Nephron (organoid): ENCODE measurements at regions not wholly inside any gene's neighbourhood (a gene's known extent, or its start where the extent isn't known, plus 50 kb on each side); places are given as distances from the start of the nearest gene placed in this dataset.

Experiments
- H3K27ac Mint-ChIP-seq, 3 experiments: 2 replicates each; pipeline ENCODE4 v1.8.0; 2020; ENCODE audit warnings: mixed read lengths in 3 of 3, mild to moderate bottlenecking in 2 of 3, moderate library complexity in 1 of 3
- H3K27me3 Mint-ChIP-seq: 2 replicates; pipeline ENCODE4 v1.8.0; 2021; ENCODE audit warnings: low read depth, mild to moderate bottlenecking, moderate library complexity, mixed read lengths
- H3K36me3 Mint-ChIP-seq: 2 replicates; pipeline ENCODE4 v1.8.0; 2020; ENCODE audit warnings: low read depth, mixed read lengths
- H3K4me1 Mint-ChIP-seq: 2 replicates; pipeline ENCODE4 v1.8.0; 2020; ENCODE audit warnings: mixed read lengths
- H3K4me3 Mint-ChIP-seq, 3 experiments: 2 replicates each; pipeline ENCODE4 v1.8.0; 2020; ENCODE audit warnings: mild to moderate bottlenecking in 3 of 3, mixed read lengths in 3 of 3, moderate library complexity in 2 of 3
- H3K9me3 Mint-ChIP-seq: 2 replicates; pipeline ENCODE4 v1.8.0; 2020; ENCODE audit warnings: mixed read lengths
- TF ChIP-seq, protein P1 (sequence below), 3 experiments: fragments of 200-600 bp; sonication (generic); IDR thresholded peaks; one replicate each; pipeline ENCODE4 v1.5.0; 2021; ENCODE audit warnings: antibody characterized with exemption in 3 of 3; ENCODE audit not compliant: unreplicated experiment in 3 of 3

DNA sequence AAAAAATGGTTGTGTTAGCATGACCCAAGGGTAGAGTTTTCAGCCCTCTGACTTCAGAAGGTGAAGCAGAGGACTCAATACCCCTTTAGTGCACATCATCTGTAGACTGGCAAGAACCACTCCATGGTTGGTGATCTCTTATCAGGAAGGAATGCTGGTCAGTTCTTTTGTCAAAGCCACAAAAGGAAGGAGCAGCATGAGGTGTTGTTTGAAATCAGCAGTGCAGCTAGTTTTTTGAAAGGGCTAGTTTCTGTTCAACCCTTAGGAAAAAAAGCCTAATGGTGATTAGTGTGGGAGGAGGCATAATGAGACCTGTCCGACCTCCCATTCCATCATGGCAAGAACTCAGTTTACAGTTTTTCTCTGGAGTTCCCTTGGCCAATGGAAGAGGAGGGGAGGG lies 362.0 kb upstream of the CT83 start:
- TF ChIP-seq, protein P1, sequence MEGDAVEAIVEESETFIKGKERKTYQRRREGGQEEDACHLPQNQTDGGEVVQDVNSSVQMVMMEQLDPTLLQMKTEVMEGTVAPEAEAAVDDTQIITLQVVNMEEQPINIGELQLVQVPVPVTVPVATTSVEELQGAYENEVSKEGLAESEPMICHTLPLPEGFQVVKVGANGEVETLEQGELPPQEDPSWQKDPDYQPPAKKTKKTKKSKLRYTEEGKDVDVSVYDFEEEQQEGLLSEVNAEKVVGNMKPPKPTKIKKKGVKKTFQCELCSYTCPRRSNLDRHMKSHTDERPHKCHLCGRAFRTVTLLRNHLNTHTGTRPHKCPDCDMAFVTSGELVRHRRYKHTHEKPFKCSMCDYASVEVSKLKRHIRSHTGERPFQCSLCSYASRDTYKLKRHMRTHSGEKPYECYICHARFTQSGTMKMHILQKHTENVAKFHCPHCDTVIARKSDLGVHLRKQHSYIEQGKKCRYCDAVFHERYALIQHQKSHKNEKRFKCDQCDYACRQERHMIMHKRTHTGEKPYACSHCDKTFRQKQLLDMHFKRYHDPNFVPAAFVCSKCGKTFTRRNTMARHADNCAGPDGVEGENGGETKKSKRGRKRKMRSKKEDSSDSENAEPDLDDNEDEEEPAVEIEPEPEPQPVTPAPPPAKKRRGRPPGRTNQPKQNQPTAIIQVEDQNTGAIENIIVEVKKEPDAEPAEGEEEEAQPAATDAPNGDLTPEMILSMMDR (IDR thresholded peaks at IDR 0.05; ENCODE audit: unreplicated experiment in 3 of 3), result no peak
- peaks cover 3% of the 10 kb centered on the region for H3K27me3 Mint-ChIP-seq
- H3K27ac Mint-ChIP-seq, result no peak overlapping the region
- H3K9me3 Mint-ChIP-seq, result peaks cover 2% of the 10 kb centered on the region
- H3K4me1 Mint-ChIP-seq, result no peaks in the 10 kb centered on the region
- no peaks in the 10 kb centered on the region for H3K36me3 Mint-ChIP-seq
- H3K4me3 Mint-ChIP-seq, result no peak overlapping the region

DNA sequence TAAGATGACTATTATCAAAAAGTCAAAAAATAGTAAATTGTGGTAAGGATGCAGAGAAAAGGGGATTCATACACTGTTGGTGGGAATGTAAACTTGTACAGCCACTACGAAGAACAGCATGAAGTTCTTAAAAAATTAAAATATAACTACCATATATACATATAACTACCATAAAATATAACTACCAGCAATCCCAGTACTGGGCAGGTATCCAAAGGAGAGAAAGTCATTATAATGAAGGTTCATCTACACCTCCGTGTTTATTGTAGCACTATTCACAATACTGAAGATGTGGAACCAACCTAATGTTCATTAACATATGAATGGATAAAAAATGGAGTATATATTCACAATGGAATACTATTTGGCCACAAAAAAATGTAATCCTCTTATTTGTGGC lies 360.9 kb upstream of the CT83 start:
- Mint-ChIP-seq H3K36me3 (no peaks in the 10 kb centered on the region), H3K9me3 (peaks cover 2% of the 10 kb centered on the region), H3K4me1 (no peaks in the 10 kb centered on the region), H3K27ac (no peak overlapping the region), H3K4me3 (no peak overlapping the region), H3K27me3 (peaks cover 8% of the 10 kb centered on the region)
- TF ChIP-seq, protein P1 (IDR thresholded peaks at IDR 0.05; ENCODE audit: unreplicated experiment in 3 of 3), result no peak

DNA sequence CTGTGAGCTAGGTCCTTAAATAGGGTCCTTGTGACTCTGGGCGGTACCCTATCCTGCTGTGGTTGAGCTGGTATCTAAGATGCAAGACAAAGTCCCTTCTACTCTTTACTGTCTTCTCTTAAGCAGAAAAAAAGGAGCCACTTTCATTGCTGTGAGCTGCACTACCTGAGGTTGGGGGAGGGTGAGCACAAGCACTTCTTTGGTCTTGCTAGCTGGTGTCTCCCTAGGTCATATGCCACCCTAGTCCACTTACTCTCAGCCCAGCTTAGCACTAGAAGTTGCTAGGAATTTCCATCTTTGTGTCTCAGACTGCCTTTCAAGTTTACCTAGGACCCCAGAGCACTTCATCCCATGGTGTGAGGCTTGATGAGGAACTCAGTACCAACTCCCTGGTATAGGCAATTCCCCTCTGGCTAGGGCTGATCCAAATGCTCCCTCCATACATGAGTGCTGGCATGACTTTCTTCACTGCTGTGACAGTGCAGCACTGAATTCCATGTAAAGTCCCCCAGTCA lies 343.6 kb upstream of the CT83 start:
- Mint-ChIP-seq H3K4me1 (peaks cover 2% of the 10 kb centered on the region), H3K27ac (no peak overlapping the region), H3K27me3 (no peaks in the 10 kb centered on the region), H3K36me3 (no peaks in the 10 kb centered on the region), H3K9me3 (no peaks in the 10 kb centered on the region), H3K4me3 (no peak overlapping the region)
- TF ChIP-seq, protein P1 (IDR thresholded peaks at IDR 0.05; ENCODE audit: unreplicated experiment in 3 of 3), result no peak

DNA sequence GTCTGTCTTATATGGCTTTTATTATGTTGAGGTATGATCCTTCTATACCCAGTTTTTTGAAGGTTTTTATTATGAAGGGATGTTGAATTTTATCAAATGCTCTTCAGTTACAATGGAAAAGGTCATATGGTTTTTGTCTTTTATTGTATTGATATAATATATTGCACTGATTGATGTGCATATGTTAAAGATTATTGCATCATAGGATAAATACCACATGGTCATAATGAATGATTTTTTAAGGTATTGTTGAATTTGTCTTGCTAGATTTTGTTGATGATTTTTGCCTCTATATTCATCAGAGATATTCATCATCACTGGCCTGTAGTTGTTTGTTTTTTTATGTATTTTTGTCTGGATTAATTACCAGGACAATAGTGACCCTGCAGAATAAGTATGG lies 339.2 kb upstream of the CT83 start:
- H3K27me3 Mint-ChIP-seq, result no peaks in the 10 kb centered on the region
- no peaks in the 10 kb centered on the region for H3K9me3 Mint-ChIP-seq
- no peaks in the 10 kb centered on the region for H3K4me1 Mint-ChIP-seq

DNA sequence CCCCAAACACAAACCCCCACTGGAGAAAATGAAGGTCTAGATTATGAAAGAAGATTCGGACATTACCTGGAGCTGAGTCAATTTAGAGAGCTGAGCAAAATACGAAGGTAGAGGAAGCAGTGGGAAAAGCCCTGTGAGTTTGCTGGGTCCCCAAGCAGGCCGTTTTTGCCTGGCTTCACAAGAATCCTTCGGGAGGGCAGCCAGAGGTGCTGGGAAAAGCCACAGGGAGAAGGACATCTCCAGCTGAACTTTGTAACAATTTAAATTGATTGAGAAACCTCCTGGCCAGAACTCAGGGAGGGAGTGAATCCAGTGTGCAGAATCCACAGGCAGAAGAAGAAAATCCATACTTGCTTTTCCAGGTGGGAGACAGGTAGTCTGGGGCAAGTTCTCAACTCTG lies 319.1 kb upstream of the CT83 start:
- TF ChIP-seq, protein P1 (IDR thresholded peaks at IDR 0.05; ENCODE audit: unreplicated experiment in 3 of 3), result no peak
- Mint-ChIP-seq H3K27ac (no peak overlapping the region), H3K27me3 (peaks cover 4% of the 10 kb centered on the region), H3K36me3 (no peaks in the 10 kb centered on the region), H3K9me3 (peaks cover 12% of the 10 kb centered on the region), H3K4me3 (no peak overlapping the region), H3K4me1 (no peaks in the 10 kb centered on the region)

More for the DNA sequence above, 339.2 kb upstream of the CT83 start:
- no peak overlapping the region for H3K4me3 Mint-ChIP-seq
- TF ChIP-seq, protein P1 (IDR thresholded peaks at IDR 0.05; ENCODE audit: unreplicated experiment in 3 of 3), result no peak
- no peak overlapping the region for H3K27ac Mint-ChIP-seq
- H3K36me3 Mint-ChIP-seq, result no peaks in the 10 kb centered on the region

DNA sequence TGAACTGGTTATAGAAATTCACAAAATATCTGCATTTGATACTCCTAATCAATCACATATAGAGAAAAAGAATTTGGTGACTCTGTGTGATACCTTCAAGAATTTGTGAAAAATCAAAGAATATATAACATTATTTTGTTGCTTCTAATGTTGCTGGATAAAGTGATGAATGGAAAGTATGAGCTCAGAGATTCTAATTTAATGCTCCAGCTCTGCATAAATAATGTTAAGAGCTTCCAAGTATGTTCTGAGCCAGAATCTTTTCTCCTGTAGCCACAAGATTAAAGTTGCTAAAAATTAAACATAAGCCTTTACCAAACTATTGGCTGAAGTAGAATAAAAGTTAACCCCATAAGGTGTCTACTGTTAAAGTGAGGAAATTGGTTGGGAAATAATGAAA lies 294.7 kb upstream of the CT83 start:
- TF ChIP-seq, protein P1 (IDR thresholded peaks at IDR 0.05; ENCODE audit: unreplicated experiment in 3 of 3), result no peak
- Mint-ChIP-seq H3K27me3 (no peaks in the 10 kb centered on the region), H3K9me3 (no peaks in the 10 kb centered on the region), H3K27ac (no peak overlapping the region), H3K4me1 (no peaks in the 10 kb centered on the region), H3K36me3 (no peaks in the 10 kb centered on the region), H3K4me3 (no peak overlapping the region)
